Hepatocyte (in vitro differentiated cells): ENCODE measurements at regions not wholly inside any gene's neighbourhood (a gene's known extent, or its start where the extent isn't known, plus 50 kb on each side); places are given as distances from the start of the nearest gene placed in this dataset.

ENCODE experiments used
- DNase-seq: peaks from one replicate; pipeline ENCODE4 v3.0.0-alpha.2; 2016; ENCODE audit warnings: low spot score
- H2AFZ ChIP-seq: fragments of 200-600 bp; sonication (generic); 2 replicates; pipeline ENCODE4 v1.6.0; 2016; ENCODE audit warnings: antibody characterized with exemption, mild to moderate bottlenecking
- H3K27ac ChIP-seq: fragments of 200-600 bp; sonication (generic); 2 replicates; pipeline ENCODE4 v1.5.1; 2016; ENCODE audit warnings: mild to moderate bottlenecking
- H3K27me3 ChIP-seq: fragments of 200-600 bp; sonication (generic); 2 replicates; pipeline ENCODE4 v1.6.1; 2016
- H3K36me3 ChIP-seq: fragments of 200-600 bp; sonication (generic); replicated peaks from 2 replicates; pipeline ENCODE4 v1.5.1; 2016; ENCODE audit warnings: low read depth; ENCODE audit not compliant: insufficient read depth
- H3K4me1 ChIP-seq: fragments of 200-600 bp; sonication (generic); 2 replicates; pipeline ENCODE4 v1.5.1; 2016; ENCODE audit warnings: mild to moderate bottlenecking, moderate library complexity; ENCODE audit not compliant: insufficient read depth
- H3K4me2 ChIP-seq: fragments of 200-600 bp; sonication (generic); 2 replicates; pipeline ENCODE4 v1.6.0; 2016
- H3K4me3 ChIP-seq: fragments of 200-600 bp; sonication (generic); 2 replicates; pipeline ENCODE4 v1.5.1; 2016; ENCODE audit warnings: mild to moderate bottlenecking
- H3K79me2 ChIP-seq: fragments of 200-600 bp; sonication (generic); 2 replicates; pipeline ENCODE4 v1.6.0; 2017; ENCODE audit warnings: mild to moderate bottlenecking
- H3K9me2 ChIP-seq: fragments of 200-600 bp; sonication (generic); replicated peaks from 2 replicates; pipeline ENCODE4 v1.6.0; 2017; ENCODE audit warnings: mild to moderate bottlenecking; ENCODE audit not compliant: insufficient read depth
- H3K9me3 ChIP-seq: fragments of 200-600 bp; sonication (generic); 2 replicates; pipeline ENCODE4 v1.5.1; 2016; ENCODE audit warnings: low read depth, mild to moderate bottlenecking
- H4K20me1 ChIP-seq: fragments of 200-600 bp; sonication (generic); 2 replicates; pipeline ENCODE4 v1.6.0; 2016; ENCODE audit warnings: mild to moderate bottlenecking; ENCODE audit not compliant: insufficient read depth, poor library complexity, severe bottlenecking
- EZH2 ChIP-seq: fragments of 200-600 bp; sonication (generic); IDR thresholded peaks from 2 replicates; pipeline ENCODE4 v1.6.1; 2016; ENCODE audit warnings: antibody characterized with exemption, mild to moderate bottlenecking, borderline replicate concordance
- EZH2phosphoT487 ChIP-seq: fragments of 200-600 bp; sonication (generic); IDR thresholded peaks from one replicate; pipeline ENCODE4 v1.6.1; 2018; ENCODE audit warnings: antibody characterized with exemption, mild to moderate bottlenecking, low read depth, moderate library complexity; ENCODE audit not compliant: unreplicated experiment, severe bottlenecking
- WGBS: methylation state at CpG from one replicate; pipeline ENCODE4 v1.1.6; 2016; ENCODE audit warnings: low lambda C conversion rate; ENCODE audit errors: missing lambda C conversion rate; 5-methylcytosine and 5-hydroxymethylcytosine counted together
- TF ChIP-seq, protein P1 (sequence below): fragments of 200-600 bp; sonication (generic); IDR thresholded peaks from 2 replicates; pipeline ENCODE4 v1.5.1; 2016; ENCODE audit warnings: antibody characterized with exemption, mild to moderate bottlenecking; ENCODE audit not compliant: poor library complexity

DNA sequence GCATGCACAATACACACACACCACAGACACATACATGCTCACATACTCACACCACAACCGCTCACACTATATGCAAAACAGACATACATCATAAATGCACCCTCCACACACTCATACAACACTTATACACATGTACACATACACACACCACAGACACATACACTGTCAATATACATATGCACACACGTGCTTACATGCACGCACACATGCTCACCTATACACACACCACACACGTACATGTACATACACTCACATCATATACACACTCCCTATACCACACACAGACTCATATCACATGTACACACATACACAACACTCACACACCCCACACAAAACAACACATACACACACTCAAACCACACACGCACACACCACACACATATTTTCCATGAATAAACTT is 885.3 kb downstream of the TBC1D22A start:
- Histone ChIP-seq H3K27me3 (no peaks in the 10 kb centered on the region), H3K27ac (no peak overlapping the region), H3K4me3 (no peak overlapping the region)

DNA sequence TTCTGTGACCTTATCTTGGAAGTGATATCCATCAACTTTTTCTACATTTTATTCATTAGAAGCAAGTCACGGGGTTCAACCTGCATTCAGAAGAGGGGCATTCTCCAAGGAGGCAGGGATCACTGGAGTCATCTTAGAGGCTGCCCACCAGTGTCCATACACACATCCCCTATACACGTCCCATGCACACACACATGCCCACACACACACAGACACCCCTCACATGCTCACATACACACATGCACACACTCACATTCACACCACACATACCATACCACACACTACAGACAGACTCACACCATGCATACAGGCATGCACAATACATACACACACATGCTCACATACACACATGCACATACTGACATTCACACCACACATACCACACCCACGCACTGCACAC is 884.7 kb downstream of the TBC1D22A start:
- Histone ChIP-seq H3K79me2 (no peaks in the 10 kb centered on the region), H3K9me3 (no peaks in the 10 kb centered on the region), H4K20me1 (no peaks in the 10 kb centered on the region), H3K36me3 (no peaks in the 10 kb centered on the region), H3K27ac (no peak overlapping the region), H3K27me3 (no peaks in the 10 kb centered on the region), H3K4me1 (no peaks in the 10 kb centered on the region), H2AFZ (no peak overlapping the region), H3K9me2 (no peaks in the 10 kb centered on the region), H3K4me3 (no peak overlapping the region), H3K4me2 (no peak overlapping the region)
- 81% methylated on average over 3 of the region's 3 CpGs for WGBS
- DNase-seq: no peak
- TF ChIP-seq EZH2: no peak
- TF ChIP-seq EZH2phosphoT487: no peak

More for the DNA sequence above, 885.3 kb downstream of the TBC1D22A start:
- TF ChIP-seq EZH2phosphoT487 (no peak), EZH2 (no peak)
- TF ChIP-seq, protein P1, sequence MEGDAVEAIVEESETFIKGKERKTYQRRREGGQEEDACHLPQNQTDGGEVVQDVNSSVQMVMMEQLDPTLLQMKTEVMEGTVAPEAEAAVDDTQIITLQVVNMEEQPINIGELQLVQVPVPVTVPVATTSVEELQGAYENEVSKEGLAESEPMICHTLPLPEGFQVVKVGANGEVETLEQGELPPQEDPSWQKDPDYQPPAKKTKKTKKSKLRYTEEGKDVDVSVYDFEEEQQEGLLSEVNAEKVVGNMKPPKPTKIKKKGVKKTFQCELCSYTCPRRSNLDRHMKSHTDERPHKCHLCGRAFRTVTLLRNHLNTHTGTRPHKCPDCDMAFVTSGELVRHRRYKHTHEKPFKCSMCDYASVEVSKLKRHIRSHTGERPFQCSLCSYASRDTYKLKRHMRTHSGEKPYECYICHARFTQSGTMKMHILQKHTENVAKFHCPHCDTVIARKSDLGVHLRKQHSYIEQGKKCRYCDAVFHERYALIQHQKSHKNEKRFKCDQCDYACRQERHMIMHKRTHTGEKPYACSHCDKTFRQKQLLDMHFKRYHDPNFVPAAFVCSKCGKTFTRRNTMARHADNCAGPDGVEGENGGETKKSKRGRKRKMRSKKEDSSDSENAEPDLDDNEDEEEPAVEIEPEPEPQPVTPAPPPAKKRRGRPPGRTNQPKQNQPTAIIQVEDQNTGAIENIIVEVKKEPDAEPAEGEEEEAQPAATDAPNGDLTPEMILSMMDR: no peak
- no peaks in the 10 kb centered on the region for H3K9me2 ChIP-seq
- H3K9me3 ChIP-seq: no peaks in the 10 kb centered on the region
- no peaks in the 10 kb centered on the region for H3K36me3 ChIP-seq
- H4K20me1 ChIP-seq: no peaks in the 10 kb centered on the region
- 93% methylated on average over 5 of the region's 5 CpGs for WGBS
- H3K4me1 ChIP-seq: no peaks in the 10 kb centered on the region
- no peak for DNase-seq
- no peak overlapping the region for H3K4me2 ChIP-seq
- H3K79me2 ChIP-seq: no peaks in the 10 kb centered on the region
- H2AFZ ChIP-seq: no peak overlapping the region

DNA sequence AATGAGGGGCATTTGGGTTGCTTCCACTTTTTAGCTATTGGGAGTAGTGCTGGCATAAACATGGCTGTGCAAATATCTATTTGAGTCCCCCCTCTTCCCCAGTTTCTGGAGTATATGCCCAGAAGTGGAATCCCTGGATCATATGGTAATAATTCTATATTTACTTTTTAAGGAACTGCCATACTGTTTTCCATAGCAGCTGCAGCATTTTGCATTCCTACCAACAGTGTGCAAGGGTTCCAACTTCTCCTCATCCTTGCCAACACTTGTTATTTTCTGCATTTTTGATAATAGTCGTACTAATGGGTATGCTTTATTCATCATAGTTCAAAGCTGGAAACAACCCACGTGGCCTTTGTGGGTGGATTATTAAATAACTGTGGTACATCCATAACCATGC is 883.5 kb downstream of the TBC1D22A start:
- Histone ChIP-seq H3K27ac (no peak overlapping the region), H3K27me3 (no peaks in the 10 kb centered on the region), H2AFZ (no peak overlapping the region), H3K79me2 (no peaks in the 10 kb centered on the region), H3K4me3 (no peak overlapping the region), H3K36me3 (no peaks in the 10 kb centered on the region), H3K9me2 (no peaks in the 10 kb centered on the region), H3K9me3 (no peaks in the 10 kb centered on the region), H3K4me2 (no peak overlapping the region), H3K4me1 (no peaks in the 10 kb centered on the region), H4K20me1 (no peaks in the 10 kb centered on the region)
- TF ChIP-seq, protein P1: no peak
- TF ChIP-seq EZH2: no peak
- no peak for DNase-seq
- 58% methylated on average over 2 of the region's 2 CpGs for WGBS

DNA sequence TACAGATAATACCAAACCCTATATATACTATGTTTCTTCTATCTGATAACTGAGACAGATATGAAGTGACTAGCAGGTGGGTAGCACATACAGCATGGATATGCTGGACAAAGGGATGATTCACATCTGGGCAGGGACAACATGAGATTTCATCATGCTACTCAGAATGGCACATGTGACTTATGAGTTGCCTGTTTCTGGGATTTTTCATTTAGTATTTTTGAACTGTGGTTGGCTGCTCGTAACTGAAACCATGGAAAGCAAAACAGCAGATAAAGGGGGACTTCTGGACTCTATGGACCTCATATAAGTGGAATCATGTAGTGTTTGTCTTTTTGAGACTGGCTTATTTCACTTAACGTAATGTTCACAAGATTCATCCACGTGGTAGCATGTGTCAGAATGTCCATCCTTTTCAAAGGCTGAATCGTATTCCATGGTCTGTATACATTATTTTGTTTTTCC is 883.0 kb downstream of the TBC1D22A start:
- TF ChIP-seq, protein P1: no peak
- TF ChIP-seq EZH2phosphoT487 (no peak), EZH2 (no peak)
- H4K20me1 ChIP-seq: no peaks in the 10 kb centered on the region

More for the DNA sequence above, 883.0 kb downstream of the TBC1D22A start:
- no peak overlapping the region for H3K27ac ChIP-seq
- no peak overlapping the region for H3K4me3 ChIP-seq
- no peak overlapping the region for H2AFZ ChIP-seq
- H3K27me3 ChIP-seq: no peaks in the 10 kb centered on the region
- no peaks in the 10 kb centered on the region for H3K4me1 ChIP-seq
- no peaks in the 10 kb centered on the region for H3K79me2 ChIP-seq
- H3K9me3 ChIP-seq: no peaks in the 10 kb centered on the region
- no peak overlapping the region for H3K4me2 ChIP-seq
- no peaks in the 10 kb centered on the region for H3K9me2 ChIP-seq
- no peaks in the 10 kb centered on the region for H3K36me3 ChIP-seq
- DNase-seq: no peak
- 84% methylated on average over 4 of the region's 4 CpGs for WGBS
